ENCODE measurements at regions not wholly inside any gene's neighbourhood (a gene's known extent, or its start where the extent isn't known, plus 50 kb on each side); places are given as distances from the start of the nearest gene placed in this dataset.

DNA sequence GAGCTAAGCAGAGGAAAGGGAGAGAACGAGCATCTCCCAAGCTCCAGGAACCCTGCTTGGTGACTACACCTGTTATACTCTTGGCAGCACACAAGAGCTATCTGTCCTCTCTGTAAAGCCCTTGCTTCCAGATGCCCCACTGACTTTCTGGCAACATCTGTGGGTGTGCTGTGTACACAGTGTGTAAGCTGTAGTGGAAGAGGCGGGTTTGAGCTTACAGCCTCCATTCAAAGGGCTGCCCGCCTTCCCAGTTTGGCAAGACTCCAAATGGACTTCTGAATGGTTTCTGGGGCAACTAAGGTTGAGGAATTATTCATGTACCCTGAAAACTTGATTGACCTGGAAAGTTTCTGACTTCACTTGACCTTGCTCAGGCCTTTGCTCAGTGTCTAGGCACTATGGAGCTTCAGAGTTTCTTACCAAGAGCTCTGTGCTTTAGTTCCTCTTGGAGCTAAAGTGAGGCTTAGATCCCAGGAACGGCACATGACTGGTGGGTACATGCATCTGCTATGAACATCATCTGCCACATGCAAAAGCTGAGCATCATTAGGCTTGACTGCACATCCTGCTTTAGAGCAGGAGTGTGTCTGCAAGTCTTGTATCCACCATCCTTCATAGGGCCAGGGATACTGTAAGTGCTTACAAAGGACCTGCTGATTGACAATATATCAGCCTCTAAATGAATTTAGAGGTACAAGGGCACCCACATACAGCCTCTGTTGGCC lies 290.9 kb upstream of the SIX2 start:
- DNase-seq = no peak

DNA sequence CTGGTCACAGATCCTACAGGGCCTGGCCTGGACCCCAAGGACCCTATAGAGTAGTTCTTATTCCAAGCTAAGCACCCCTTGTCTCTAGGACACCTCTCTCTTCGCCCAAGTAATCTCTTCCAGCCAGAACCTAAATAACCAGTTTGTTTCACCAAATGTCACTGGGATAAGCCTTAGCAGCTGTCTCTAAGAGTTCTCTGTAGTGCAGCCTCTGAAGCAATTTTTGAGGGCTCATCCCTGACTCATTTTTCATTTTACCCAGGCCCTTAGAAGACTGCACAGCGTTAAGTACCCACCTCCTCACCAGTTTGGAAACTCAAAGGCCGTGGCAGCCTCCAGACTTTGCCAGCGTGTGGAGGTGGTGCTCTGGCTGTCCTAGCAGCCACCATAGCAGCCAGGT lies 290.1 kb upstream of the SIX2 start:
- DNase-seq = no peak

DNA sequence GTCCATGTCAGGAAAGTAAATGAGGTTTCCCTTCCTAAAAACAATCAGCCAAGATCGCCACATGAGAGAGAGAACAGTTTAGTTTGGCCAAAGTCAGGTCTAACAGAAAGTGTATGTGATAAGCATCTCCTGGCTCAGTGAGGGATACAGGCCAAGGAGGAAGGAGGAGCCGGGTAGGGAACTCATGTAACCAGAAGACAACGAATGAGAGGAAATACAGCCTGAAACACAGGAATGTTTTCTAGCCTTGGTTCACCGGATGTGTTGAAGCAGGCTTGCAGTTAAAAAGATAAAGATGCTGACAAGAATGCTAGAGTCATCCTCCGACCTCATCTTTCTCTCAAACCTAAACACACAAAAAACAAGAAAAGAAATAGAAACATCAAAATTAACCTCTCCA lies 283.9 kb upstream of the SIX2 start:
- no peak for DNase-seq

GRCh38 chr2:45291296-45291701 lies 282.0 kb upstream of the SIX2 start:
- DNase-seq = no peak

DNA sequence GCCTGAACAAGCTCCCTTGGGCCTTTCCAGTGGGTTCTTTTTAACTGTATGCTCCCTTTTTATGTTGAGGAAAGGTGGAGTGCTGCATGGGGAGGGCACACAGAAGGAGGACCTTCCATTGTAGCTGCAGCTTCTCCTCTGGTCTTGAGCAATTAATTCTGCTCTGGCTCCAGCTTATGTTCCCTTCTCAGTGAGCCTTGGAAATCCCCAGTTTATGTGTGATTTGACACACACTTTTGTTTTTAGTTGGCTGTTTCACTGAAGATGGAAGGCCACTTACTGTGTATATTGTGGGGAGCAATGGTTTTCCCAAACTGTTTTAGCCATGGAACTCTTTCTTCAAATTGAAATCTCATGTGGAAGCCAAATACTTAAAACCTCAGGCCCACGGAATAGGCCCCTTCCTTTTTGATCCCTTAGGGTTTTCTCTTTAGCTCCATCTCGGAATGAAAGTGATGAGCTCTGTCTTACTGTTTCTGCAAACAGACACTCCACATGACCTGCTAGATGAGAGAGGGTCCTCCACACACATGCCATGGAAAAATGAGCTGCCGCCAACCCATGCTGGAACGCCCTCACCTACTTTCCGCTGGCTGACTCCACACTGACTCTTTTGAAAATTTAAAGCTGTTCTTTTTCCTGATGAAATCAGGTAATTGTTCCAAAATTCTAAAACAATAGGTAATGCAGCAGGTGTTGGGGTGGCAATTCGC lies 280.9 kb upstream of the SIX2 start:
- DNase-seq = peak; percentile 50

DNA sequence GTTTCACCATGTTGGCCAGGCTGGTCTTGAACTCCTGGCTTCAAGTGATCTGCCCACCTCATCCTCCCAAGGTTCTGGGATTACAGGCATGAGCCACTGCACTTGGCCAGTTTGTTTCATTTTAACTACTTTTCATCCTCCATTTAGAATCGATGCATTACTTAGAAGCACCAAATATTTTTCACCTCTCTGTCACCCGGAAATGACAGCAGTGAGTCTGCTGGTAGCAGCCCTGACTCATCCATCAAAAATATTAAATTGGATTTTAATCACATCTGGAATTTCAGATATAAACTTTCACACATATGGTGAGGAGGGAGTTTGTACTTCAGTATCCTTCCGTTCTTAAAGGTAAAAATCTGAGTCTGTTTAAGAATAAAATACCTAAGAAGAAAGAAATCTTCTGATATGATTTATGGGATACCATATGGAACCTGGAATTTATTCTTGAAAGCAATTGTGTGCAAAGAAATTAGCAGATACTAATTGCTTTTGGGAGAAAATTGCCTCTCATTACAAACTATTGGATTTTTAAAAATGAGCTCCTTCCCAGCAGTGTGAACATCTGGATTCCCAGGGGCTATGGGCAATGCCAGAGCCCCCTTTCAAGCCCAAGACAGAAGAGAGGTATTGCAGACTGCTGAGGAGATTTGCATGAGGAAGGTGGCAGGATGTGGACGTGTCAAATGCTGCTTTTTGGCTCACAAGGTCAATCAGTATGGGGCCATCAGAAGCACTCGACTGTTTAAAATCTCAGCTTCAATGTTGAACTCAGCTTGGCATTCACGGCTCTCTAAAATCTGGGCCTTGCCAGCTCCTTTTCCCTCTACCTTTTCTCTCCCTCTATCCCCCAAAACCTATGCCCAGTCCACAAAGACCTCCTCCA lies 279.5 kb upstream of the SIX2 start:
- no peak for DNase-seq

- no peak for DNase-seq
These were observed 277.8 kb upstream of the SIX2 start for GRCh38 chr2:45287045-45287444.

DNA sequence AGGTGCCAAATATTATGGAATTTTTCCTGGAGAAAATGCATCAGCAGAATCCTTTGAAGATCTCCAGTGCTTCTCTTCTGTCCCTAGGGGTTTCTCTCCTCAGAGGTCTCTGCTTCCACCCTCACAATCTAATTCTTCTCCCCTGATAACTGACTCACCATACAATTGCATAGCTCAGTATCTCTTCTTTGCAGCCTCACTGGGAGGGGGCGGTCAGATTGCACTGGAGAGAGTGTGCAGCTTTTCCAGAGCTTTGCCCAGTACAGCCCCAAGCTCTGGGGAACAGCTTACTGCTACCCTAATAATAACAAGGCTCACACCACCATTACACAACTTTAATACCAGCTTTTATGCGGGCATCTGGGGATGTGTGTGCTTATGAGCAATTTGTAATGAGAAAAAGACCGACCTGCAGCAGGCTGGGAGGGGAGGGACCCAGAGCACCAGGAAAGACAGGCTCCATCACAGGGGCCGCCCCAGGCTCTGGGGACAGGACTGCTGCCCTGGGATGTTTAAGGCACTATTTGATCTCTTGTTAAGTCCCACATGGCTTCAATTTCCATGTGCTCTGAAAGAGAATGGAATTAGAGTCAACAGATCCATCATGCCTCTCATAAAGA lies 276.6 kb upstream of the SIX2 start:
- no peak for DNase-seq

GRCh38 chr2:45285311-45285710 lies 276.1 kb upstream of the SIX2 start:
- no peak for DNase-seq

- DNase-seq = no peak
These were observed 275.4 kb upstream of the SIX2 start for GRCh38 chr2:45284621-45284995.

GRCh38 chr2:45283764-45284620 lies 274.7 kb upstream of the SIX2 start:
- peak; percentile 46 for DNase-seq

DNA sequence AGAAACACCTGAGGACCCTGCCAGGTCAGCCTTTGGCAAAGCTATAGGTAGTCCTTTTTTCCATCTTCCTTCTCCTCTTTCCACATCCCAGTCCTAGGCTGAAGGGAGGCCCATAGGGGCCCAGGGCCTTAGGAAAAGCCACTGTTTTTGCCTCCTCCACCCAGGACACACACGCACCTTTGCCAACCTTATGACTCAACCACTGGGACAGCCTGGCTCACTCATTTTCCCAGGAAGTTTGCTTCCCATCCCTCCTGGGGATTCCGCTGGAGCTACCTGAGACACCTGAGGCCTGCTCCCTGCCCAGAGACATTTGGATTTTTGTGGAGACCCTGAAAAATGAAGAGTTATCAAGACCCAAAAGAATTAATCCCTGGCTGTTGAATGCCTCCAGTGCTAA lies 273.4 kb upstream of the SIX2 start:
- DNase-seq = no peak

DNA sequence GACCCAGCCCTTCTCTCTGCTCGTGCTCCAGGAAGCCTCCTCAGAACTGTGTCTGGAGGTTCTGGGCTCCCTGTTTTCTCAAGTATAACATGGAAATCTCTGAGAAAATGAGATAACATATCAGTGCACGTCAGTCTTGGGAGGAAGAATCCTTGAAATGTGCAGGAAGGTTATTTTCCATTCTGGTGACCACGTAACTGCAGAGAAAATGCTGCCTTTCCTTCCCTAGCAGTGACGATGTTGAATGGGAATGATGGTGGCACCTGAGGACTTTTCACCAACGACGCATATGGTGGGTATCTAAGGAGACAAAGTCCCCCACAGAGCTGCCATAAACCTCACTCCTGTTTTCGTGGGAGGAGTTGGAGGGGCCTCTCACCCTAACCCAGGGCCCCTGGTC lies 272.1 kb upstream of the SIX2 start:
- DNase-seq = no peak

DNA sequence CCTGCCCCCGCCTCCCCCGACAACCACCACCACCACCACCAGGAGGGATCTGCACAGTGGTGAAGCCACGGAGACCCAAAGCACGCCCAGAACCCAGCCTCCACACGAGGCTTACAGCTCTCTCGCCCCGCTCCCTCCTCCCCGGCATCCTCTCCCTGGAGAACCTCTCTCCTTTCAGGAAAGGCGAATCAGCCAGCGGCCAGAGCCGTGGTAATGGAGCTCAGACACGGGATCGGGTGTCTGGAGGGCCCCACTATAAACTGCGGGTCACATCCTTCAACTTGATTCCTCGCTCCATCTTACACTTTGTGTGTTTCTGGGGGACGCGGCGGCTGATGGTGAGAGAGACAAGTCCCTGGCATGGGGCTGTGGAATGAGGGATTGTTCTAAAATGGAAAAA lies 271.5 kb upstream of the SIX2 start:
- DNase-seq = no peak

- DNase-seq = no peak
These were observed 270.1 kb upstream of the SIX2 start for GRCh38 chr2:45279356-45279755.

DNA sequence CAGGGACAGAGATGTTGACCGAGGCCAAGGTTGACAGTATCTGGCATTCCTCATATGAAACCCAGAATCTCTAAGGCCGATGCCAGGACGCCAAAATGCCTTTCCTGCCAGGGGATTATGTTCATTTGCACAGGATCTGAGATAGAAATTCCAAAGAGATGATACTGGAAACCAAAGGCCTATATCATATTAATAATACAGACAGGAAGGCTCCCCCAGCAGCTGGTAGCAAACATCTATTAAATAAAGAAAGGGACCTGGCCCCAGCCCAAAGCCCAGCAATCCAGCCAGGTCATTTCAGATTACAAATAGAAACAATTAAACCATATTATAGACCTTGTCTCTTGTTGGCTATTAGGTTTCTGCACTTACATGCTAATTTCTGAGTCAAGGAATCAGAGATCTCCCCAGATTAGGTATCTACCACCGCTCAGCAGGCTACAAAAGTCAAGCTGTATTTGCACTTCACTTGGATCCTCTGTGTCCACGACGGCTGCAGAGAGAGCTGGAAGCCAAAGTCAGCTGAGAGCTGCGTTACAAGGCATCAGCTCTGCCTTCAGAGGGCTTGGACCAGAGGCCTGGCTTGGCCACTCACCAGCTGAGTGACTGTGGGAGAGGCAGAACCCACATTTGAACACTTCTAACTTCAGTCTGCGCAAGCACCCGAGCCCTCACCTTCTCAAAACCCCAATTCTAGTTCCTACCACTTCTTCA lies 269.3 kb upstream of the SIX2 start:
- no peak for DNase-seq

GRCh38 chr2:45276914-45277313 lies 267.7 kb upstream of the SIX2 start:
- no peak for DNase-seq

DNA sequence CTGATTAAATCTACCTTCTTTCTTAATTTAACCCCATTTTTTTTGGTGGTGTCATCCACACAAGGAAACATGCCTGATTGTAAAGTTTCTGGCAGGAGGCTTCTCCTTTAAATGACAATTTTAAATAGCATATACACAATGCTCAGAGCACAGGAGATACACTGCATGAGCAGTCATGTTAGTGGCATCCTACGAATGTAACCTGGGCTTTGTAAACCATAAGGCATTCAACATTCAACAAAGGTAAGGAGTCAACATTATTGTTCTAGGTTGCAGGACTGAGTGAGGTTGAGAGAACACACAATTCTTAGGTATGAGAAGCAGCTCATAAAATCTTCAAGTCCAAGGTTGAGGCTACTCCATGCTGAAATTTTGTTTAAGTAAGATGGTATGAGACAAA lies 266.6 kb upstream of the SIX2 start:
- DNase-seq = no peak

DNA sequence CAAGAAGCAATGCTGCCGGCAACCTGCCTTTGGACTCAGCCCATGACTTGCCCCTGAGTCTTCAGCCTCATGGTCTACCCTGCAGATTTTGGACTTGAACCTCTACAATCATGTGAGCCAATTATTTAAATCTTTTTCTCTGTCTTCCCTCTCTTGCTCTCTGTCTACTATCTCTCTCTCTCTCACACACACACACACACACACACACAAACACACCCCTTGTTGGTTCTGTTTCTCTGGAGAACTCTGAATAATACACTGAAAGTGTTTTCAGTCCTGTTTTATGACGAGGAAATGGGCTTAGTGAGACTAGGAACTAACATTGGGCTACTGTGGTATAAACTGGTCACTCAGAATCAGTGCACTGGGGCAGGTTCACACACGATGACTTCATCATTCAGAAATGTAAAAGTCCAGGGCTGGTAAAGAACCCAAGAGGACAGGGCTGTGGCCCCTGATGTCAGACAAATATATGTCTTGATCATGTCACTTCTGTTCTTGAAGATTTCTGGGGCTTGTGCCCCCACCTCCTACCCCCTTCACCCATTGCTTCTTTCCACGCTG lies 266.1 kb upstream of the SIX2 start:
- DNase-seq = no peak

DNA sequence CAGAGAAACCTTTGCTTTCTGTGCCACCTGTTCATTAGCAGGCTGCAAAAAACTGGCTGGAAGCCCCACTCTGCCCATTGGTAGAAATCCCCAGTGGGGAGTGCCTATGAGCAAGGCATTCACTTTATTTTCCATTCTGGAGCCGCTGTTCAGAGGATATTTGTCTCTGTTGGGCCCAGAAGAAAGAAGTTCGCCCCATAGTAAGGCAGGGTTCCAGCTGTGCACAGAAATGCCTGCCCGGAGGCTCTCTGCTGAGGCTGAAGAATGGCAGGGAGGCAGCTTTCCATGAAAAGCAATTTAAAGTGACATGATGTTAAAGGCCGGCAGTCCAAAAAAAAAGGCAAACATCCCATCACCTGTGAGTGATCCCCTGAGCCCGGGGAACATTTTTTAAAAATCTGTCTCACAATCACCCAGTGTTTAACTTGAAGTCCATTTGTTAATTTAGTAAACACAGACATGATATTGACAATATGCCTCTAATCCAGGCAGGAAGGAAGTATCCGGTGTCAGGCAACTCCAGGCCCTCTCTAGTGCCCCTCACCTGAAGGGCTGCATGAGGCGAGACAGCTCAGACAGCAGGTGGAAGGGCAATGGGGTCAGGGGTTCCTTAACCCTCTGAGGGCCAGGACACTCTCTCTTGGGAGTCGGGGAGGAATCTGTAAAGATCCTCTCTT lies 265.1 kb upstream of the SIX2 start:
- DNase-seq = peak; percentile 50
